AG20443 (cell line): ENCODE measurements at regions not wholly inside any gene's neighbourhood (a gene's known extent, or its start where the extent isn't known, plus 50 kb on each side); places are given as distances from the start of the nearest gene placed in this dataset.
"Not testable (repeated sequence)": the region's sequence is repeated elsewhere in the genome, so short reads cannot be mapped to it uniquely, and the experiment has no call there.

Experiments used
- DNase-seq: peaks from one replicate; pipeline ENCODE4 v3.0.0; 2012; ENCODE audit warnings: low spot score, mixed read lengths

DNA sequence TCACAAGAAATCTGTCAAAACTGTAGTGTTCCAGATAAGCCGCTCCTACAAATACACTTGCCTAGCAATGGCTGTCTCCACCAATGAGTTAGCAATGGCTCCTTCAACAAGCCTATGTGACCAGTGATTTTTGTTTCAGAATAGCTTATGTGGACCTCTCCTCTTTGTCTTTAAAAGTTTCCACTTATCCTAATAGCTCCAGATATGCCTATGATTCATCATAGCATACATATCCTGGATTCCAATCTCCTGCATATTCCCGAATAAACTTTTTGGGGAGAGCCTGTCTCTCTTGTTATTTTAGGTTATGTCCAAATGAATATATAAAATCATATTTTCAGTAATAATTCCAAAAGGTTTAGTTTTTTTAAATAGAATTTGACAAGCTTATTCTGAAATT is 510.6 kb downstream of the ARL4A start:
- DNase-seq, result no peak

DNA sequence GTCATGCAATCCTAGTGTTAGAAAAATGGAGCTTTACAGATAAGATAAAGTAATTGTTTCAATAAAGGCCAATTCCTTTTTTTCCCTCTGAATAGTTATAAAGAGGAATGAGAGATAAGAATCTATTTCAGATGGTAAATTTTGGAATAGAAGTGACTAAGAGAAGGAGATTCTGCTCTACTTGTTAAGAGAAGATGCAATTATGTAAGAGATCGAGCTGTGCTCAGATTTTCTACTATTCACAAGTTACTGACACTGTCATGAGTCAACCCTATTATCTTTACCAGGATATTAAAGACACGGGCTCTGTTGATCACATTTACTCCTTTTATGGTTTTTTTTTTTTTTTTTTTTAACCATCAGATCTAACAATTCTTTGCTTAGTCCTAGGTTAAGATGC is 511.3 kb downstream of the ARL4A start:
- DNase-seq, result no peak

DNA sequence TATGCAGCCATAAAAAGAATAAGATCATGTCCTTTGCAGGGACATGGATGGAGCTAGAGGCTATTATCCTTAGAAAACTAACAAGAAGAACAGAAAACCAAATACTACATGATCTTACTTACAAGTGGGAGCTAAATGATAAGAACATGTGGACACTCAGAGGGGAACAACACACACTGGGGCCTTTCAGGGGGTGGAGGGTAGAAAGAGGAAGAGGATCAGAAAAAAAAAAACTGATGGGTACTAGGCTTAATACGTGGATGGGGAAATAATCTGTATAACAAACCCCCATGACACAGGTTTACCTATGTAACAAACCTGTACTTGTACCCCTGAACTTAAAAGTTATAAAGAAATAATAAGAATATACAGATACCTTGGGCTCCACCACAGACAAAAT is 514.2 kb downstream of the ARL4A start:
- DNase-seq, result no peak

DNA sequence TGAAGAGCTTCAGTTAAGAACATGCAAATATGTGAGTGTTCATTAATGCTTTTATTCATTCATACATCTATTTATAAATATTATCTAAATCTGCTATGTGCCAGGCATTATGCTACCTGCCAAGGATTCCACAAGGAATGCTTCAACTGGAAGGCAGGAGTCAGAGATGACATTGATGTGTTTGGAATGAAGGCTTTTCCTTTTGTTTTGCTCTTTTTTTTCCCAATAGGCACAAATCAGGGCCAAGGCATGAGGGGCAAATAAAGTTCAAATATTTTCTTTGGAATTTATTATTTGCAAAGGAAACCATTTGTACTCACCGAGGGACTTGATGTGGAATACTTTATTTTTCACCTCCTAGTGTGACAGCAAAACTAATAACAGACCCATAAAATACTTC is 530.3 kb downstream of the ARL4A start:
- no peak for DNase-seq

DNA sequence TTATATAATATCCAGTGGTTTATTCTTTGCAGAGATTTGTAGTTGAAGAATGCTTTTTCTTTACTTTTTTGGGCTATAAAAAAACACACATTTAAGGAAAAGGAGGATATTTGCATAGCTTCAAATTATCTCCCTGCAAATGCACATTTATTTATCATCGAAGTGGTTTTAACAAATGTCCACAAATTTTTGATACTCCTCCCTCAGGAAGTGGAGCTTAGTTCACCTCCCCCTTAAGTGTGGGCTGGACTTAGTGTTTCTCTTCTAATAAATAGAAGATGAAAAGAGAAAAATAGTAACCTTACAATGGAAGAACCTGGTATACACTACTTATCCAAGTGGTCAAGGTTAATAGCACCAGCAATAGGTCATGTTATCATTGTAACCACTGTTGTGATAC is 537.6 kb downstream of the ARL4A start:
- no peak for DNase-seq

DNA sequence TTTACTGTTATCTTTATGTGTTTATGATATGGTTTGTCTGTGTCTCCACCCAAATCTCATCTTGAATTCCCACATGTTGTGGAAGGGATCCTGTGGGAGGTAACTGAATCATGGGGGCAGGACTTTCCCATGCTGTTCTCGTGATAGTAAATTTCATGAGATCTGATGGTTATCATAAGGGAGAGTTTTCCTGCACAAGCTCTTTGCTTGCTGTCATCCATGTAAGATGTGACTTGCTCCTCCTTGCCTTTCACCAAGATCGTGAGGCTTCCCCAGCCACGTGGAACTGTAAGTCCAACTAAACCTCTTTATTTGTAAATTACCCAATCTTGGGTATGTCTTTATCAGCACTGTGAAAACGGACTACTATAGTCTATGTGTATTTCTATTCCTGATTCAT is 539.0 kb downstream of the ARL4A start:
- no peak for DNase-seq

DNA sequence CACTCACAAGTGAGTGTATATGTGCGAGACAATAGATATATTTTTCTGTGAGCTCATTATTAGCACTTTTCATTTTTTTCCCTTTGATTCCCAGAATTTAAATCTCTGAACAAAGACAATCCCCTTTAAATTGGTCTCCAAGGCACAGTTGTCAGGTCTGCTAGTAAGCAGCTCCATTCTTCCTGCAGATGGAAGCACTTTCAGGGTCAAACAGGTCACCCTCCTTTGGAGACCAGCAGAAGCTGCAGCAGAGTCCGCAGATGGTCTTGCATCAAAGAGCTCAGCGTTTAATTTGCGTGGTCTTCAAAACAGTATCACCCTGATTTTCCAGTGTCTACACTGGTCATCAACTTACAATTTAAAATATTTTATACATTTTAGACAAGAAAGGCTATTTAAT is 543.8 kb downstream of the ARL4A start:
- DNase-seq, result no peak

DNA sequence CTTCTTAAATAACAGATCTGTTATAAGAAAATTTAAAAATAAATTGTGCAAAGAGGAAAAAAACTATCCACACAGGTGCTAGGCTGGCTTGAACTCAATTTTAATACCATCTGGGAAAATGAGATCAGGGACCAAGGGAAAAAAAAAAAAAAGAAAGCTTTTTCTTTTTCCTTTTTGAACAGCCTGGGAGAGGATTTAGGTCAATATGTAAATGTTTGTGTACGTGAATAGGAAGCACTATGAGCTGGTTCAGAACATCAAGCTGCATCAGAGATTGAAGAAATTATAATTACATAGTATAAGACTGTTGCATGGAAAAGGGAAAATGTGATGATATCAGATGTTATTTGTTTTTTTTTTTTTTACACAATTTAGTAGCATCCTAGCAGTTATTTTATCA is 548.0 kb downstream of the ARL4A start:
- no peak for DNase-seq

DNA sequence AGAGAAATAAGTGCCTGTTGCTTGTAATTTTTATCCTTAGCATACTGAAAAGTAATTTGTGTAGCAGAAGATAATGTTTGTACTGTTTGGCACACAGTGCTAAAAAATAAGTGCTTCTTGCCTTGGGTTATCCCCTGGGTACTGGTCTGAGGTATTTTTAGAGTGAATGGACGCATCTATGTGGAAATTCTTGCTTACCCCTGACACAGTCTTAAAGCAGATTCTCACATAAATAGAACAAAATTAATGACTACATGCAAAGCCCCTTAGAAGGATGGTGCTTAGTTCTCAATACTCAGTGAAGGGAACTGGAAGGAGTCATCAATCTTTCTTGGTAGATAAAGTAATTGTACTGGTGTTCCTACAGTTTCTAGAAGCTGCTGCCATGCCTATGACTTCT is 548.6 kb downstream of the ARL4A start:
- DNase-seq, result no peak

DNA sequence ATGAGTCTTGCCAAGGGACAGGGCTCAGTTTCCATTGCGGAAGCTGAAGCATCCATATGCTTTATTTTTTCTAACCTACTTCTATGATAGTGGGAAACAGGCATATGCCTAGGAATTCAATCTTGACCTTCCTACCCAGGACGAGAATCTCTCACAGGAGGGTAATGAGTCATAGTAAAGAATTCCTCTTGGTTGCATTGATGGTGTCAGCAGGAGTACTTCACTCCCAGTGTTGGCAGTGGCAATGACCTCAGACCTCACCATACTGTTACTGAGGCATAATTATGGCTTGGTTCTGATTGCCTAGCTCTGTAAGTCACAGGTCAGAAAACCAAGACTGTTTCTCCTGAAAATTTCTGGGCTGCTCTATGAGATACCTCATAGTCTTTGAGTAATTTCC is 552.9 kb downstream of the ARL4A start:
- peak; percentile 33 for DNase-seq

DNA sequence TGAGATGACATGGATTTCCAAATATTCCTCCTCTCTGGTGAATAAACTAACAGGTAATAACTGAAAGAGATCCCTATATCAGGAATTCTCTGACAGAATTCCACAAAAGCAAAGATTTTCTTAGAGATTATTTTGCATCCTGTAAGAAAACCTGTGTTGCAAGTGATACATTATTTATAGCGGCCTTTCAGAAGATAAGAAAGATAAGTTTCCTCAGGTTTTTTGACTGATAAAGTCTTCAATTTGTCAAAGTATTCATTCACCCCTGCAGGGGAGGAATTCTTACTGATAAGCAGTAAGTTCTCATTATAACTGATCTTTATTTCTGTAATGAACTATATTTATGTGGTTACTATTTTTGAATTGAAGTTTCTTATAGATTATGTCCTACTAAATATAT is 554.0 kb downstream of the ARL4A start:
- DNase-seq, result no peak

DNA sequence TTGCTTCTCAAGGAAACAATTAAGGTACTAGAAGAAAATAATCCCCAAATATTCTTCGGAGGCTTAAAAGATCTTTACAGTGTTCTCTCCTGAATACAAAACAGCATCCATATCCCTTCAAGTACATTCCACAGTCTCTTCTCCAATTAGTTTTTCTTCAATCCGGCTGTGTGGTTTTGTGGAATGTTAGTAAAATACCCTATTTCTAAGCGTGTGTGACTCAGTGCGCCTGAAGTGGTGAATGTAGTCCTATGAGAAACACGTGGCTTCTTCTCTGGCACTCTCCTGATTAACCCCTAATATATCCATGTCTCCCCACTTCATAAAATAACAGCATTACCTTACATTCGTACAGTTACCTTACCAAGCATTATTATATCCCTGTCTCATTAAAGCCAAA is 570.2 kb downstream of the ARL4A start:
- DNase-seq, result peak; percentile 6

DNA sequence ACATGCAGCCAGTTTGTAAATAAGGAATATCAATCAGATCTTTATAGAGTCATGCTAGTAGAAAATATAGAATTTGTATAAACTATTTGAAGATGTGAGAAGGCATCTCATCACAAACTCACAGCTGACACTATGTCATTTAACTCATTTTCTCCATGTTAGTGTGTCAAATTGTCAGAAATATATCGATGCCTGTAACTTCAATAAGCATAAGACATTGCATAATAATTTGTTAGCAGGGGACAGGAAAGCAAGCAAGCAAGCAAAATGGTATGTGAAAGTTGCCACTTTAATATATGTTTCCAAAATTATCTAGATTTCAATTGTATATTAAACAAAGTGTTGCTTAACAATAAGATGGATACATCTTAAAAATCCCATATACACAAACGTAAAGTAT is 571.0 kb downstream of the ARL4A start:
- no peak for DNase-seq

DNA sequence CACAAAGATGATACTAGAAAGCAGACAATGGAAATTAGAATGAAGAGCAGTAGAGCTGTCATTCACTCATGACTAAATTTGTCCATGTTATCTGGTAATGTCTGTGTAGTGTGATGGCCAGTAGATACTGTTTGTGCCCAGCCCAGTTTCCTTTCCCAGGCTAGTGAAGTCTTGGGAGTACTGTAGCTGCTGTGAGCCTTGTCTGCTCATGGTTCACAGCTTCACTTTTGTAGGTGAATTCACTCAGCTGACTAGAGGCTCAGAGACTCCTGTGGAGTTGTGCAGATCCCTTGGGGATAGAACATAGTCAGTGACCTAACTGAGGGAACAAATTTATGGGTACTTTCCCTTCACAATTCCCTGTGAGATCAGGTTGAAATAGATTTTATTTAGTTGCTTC is 572.5 kb downstream of the ARL4A start:
- no peak for DNase-seq

DNA sequence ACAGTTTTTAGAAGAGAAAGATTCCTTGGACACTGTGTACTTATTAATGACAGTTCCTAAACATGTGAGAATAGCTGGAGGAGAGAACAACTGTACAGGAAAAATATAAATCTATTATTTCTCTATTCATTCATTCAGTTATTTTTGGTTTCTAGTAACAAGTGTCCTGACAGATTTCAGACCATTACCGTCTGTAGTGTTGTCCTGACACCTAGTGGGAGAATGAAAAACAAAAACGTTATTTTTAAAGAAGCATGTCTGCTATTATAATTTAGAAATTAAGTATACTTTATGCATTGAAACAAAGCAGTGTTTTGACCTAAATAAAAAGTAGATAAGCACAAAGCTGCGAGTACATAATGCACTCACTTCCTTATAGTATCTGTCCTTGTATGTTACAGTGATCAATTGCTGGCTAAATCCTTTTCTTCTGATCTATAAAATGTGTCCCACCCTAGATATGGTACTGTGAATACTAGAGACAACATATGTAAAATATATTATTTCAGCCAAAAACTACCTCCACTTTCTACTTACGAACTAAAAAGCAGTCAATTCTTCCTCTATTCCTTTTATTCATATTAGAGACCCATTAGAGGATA is 575.6 kb downstream of the ARL4A start:
- peak; percentile 33 for DNase-seq

DNA sequence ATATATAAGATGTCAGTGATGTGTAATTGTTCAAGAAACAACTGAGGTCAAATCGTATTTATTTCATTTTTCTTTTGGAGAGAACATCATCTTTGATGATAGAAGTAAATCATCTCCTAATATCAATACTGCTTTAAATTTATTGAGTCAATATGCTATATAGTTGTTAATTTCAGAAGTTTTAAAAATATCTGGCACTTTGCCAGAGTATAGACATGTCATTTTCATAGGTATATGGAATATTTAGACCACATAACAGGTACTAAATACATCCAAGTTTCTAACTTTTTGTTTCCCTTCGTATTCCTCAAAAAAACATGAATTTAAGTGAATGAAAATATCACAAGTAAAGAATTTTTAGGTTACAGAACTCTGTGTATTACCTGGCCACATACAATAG is 577.8 kb downstream of the ARL4A start:
- DNase-seq, result no peak

DNA sequence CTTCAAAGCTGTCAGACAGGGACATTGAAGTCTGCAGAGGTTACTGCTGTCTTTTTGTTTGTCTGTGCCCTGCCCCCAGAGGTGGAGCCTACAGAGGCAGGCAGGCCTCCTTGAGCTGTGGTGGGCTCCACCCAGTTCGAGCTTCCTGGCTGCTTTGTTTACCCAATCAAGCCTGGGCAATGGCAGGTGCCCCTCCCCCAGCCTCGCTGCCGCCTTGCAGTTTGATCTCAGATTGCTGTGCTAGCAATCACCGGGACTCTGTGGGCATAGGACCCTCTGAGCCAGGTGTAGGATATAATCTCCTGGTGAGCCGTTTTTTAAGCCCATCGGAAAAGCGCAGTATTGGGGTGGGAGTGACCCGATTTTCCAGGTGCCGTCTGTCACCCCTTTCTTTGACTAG is 586.8 kb downstream of the ARL4A start:
- DNase-seq, result not testable (repeated sequence)

DNA sequence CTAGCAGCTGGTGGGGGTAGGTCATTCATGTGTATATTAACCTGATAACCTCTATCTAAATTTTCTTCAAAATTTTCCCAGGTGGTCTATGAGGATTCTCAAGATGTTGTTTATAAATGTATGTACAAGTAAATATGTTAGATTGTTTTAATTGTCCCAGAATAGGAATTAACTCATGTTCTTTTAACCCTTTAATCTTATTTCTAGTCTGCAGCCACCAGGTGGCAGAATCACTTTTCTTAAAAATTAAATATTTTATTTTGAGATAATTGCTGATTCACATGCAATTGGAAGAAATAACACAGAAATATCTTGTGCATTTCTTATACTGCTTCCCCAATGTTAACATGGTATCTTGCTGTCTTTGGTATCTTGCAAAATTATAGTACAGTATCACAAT is 589.5 kb downstream of the ARL4A start:
- DNase-seq, result no peak

DNA sequence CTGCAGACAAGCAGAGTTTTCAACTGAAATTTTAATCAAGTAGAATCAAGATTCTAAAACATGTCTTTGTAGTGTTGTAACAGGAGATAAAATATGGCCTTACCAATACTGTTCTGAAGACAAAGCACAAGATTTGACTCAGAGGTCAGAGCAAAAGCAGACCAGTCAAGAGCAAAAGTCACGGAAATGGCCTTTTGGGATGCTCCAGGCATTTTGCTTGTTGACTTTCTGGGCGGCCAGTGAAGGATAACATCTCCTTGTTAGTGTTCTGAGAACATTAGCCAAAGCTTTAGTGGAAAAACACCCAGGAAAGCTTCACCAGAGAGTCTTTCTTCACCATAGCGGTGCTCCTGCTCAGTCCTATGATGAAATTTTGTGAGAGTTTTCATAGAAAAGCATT is 590.6 kb downstream of the ARL4A start:
- DNase-seq, result no peak

DNA sequence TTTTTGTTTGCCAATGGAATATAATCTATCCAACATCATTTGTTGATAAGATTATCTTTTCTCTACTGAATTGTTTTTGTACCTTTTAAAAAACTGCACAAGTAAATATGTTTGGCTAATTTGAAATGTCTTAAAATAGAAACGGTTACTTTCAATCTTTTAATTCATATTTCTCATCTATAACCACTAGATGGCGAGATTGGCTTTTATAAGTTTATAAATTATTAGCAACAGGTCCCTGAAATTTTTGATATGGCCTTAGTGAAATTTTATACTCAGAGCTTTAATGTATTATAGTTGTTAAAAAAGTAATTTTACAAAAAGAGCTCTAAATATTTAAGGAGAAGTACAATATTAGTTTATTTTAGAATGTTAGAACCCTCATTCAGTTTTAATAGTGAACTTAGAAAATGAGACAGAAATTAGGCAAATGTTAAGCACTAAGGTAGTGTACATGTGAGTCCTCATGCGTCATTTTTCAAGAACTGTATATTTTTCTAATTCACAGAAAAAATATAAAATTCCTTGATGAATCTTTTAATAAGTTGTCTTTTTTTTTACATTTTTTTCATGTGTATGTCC is 592.5 kb downstream of the ARL4A start:
- no peak for DNase-seq

DNA sequence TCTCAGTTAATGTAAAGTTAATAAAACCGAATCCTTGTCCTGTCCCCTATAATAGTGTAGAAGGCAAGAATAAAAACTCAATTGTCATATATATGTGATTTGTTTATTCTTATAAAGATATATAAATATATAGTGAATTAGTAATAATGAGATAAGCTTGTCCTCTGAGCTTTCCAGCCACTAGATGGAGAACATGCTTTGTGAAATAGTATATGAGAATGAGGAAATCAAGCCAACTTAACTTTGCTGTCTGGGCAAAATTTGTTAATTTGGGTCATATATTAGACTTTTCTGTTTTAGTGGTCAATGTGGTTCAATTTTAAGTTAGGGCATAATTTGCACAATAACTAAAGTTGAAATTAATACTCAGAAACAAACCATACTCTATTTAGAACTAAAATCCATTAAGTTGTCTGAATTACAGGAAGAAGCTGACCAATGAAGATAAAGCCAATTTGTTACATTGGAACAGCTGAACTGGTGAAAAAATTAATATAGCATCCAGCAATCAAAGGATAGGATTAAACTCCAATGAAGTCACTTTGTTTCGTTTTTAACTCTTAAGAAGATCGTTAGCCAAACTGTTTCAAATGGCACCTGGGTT is 595.0 kb downstream of the ARL4A start:
- peak; percentile 19 for DNase-seq

DNA sequence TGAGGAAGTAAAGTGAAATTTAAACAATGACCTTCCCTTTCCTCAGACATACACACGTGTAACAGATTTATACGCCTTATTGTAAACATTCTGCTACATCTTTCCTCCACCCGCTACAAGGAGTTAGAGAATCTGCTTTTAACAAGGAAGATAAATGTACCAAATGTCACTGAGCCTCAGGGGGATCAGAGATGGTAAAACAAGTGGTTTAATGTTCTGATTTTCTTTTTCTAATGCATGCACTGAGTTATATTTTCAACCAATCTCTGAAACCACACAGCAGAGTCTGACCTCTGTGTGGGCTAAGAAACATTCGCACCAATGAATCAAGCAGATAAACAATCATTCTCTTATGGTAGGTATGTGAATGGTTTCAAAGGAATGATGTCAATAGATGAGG is 599.5 kb downstream of the ARL4A start:
- no peak for DNase-seq

DNA sequence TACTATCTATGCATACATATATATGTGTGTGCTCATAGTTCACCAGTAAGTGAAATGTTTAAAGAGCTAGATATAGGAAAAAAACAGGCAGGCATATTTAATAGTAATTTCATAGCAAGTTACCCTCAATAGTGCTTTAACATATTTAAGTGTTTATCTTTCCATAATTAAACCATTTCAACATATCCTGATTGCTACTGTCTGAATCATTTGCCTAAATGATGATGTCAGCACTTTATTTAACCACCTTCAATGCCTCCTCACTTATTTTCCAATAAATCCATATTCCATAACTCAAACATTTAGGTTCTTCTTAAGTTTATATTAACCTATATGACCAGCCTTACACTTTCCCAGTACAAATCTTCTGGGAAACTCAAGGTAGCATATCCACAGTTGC is 601.1 kb downstream of the ARL4A start:
- no peak for DNase-seq

DNA sequence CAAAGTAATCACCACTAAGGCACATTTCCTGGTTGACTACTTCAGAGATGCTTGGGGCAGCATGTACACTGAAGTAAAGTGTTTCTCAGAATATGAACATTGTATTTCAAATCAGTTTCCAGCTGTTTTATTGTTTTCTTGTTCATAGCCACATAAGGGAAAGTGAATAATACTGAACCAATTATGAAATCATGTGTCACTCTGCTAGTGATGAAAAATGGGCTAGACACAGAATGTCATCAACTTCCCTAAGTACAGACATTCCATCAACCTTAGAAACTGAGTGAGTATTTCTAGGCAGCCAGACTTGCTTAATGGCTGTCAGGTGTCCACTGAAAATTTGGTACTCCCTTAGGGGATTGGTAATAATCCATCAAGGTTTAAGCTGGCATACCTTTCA is 603.5 kb downstream of the ARL4A start:
- peak; percentile 8 for DNase-seq
